Esophagus squamous epithelium (tissue), 5 donors: ENCODE measurements at regions not wholly inside any gene's neighbourhood (a gene's known extent, or its start where the extent isn't known, plus 50 kb on each side); places are given as distances from the start of the nearest gene placed in this dataset.

ENCODE experiments used
- DNase-seq: peaks from one replicate; lab custom pipeline; 2025; lab: John Stamatoyannopoulos, UW
- H3K27ac ChIP-seq, 4 donors: fragments of 200-600 bp; sonication (generic); one replicate each; pipeline ENCODE4 v1.5.1; 2016 to 2019; ENCODE audit warnings: mild to moderate bottlenecking in 1 of 4
- H3K27me3 ChIP-seq, 4 donors: fragments of 200-600 bp; sonication (generic); 1 replicate in 3 of 4; 2 replicates in 1 of 4; pipeline versions ENCODE4 v1.5.1 to v1.6.0; 2017 to 2021; ENCODE audit warnings: antibody characterized with exemption in 1 of 4
- H3K36me3 ChIP-seq, 3 donors: fragments of 200-600 bp; sonication (generic); one replicate each; pipeline ENCODE4 v1.5.1; 2016 to 2019
- H3K4me1 ChIP-seq, 3 donors: fragments of 200-600 bp; sonication (generic); one replicate each; pipeline ENCODE4 v1.5.1; 2017 to 2019
- H3K4me3 ChIP-seq, 4 donors: fragments of 200-600 bp; sonication (generic); 1 replicate in 3 of 4; 2 replicates in 1 of 4; pipeline ENCODE4 v1.5.1; 2016 to 2019; ENCODE audit warnings: mild to moderate bottlenecking in 2 of 4, moderate library complexity in 1 of 4
- H3K9me3 ChIP-seq, 3 donors: fragments of 200-600 bp; sonication (generic); one replicate each; pipeline ENCODE4 v1.5.1; 2016 to 2019
- POLR2A ChIP-seq, 4 donors: fragments of 450-650 bp; IDR thresholded peaks; one replicate each; pipeline ENCODE4 v1.6.1; 2017; ENCODE audit warnings: antibody characterized with exemption in 4 of 4, mild to moderate bottlenecking in 4 of 4, moderate library complexity in 3 of 4
- WGBS, 2 donors: methylation state at CpG; one replicate each; pipeline ENCODE4 v1.1.5; 2018; 5-methylcytosine and 5-hydroxymethylcytosine counted together
- intact Hi-C: fragments of 100-400 bp; cut with DNase I; formaldehyde crosslinking; loops from one replicate; pipeline ENCODE4 v1.15.0; 2022
- TF ChIP-seq, protein P1 (sequence below), 6 experiments: fragments of 450-650 bp in 4 of 6; fragments of 200-600 bp in 2 of 6; sonication (generic) in 2 of 6; IDR thresholded peaks; one replicate each; pipeline ENCODE4 v1.5.1; 2016 to 2019; ENCODE audit warnings: antibody characterized with exemption in 6 of 6, mild to moderate bottlenecking in 4 of 6, moderate library complexity in 4 of 6
- donor health status: DM: yes; HTN: yes; CAD: no.

DNA sequence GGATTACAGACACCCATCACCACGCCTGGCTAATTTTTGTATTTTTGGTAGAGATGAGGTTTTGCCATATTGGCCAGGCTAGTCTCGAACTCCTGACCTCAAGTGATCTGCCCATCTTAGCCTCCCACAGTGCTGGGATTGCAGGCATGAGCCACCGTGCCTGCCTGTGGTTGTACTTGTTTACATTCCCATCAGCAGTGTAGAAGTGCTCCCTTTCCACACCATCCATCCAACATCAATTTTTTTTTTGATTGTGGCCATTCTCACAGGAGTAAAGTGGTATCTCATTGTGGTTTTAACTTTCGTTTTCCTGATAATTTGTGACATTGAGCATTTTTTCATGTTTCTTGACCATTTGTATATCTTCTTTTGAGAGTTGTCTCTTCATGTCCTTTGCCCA lies 1019.4 kb upstream of the SLC10A2 start:
- Histone ChIP-seq H3K36me3 (no peaks in the 10 kb centered on the region), H3K27ac (no peak overlapping the region), H3K4me1 (no peaks in the 10 kb centered on the region), H3K4me3 (no peak overlapping the region), H3K9me3 (no peaks in the 10 kb centered on the region), H3K27me3 (no peaks in the 10 kb centered on the region)
- no peak for DNase-seq
- intact Hi-C loops: no loop called here
- no peak for TF ChIP-seq POLR2A (IDR thresholded peaks at IDR 0.05)
- TF ChIP-seq, protein P1, sequence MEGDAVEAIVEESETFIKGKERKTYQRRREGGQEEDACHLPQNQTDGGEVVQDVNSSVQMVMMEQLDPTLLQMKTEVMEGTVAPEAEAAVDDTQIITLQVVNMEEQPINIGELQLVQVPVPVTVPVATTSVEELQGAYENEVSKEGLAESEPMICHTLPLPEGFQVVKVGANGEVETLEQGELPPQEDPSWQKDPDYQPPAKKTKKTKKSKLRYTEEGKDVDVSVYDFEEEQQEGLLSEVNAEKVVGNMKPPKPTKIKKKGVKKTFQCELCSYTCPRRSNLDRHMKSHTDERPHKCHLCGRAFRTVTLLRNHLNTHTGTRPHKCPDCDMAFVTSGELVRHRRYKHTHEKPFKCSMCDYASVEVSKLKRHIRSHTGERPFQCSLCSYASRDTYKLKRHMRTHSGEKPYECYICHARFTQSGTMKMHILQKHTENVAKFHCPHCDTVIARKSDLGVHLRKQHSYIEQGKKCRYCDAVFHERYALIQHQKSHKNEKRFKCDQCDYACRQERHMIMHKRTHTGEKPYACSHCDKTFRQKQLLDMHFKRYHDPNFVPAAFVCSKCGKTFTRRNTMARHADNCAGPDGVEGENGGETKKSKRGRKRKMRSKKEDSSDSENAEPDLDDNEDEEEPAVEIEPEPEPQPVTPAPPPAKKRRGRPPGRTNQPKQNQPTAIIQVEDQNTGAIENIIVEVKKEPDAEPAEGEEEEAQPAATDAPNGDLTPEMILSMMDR (IDR thresholded peaks at IDR 0.05): no peak
- 56 to 59% methylated on average over 4 of the region's 4 CpGs for WGBS, 2 donors

- H3K27ac ChIP-seq: no peak overlapping the region
- WGBS, 2 donors: 73 to 80% methylated on average over 2 of the region's 2 CpGs
- H3K27me3 ChIP-seq: no peaks in the 10 kb centered on the region
- intact Hi-C loops: no loop called here
- TF ChIP-seq, protein P1 (IDR thresholded peaks at IDR 0.05): no peak
- TF ChIP-seq POLR2A (IDR thresholded peaks at IDR 0.05): no peak
- no peaks in the 10 kb centered on the region for H3K36me3 ChIP-seq
- DNase-seq: no peak
- H3K4me1 ChIP-seq: no peaks in the 10 kb centered on the region
- no peak overlapping the region for H3K4me3 ChIP-seq
- no peaks in the 10 kb centered on the region for H3K9me3 ChIP-seq
Observed at GRCh38 chr13:104074326-104074725, 1008.1 kb upstream of the SLC10A2 start.

- Histone ChIP-seq H3K27ac (no peak overlapping the region), H3K9me3 (no peaks in the 10 kb centered on the region), H3K4me3 (no peak overlapping the region), H3K27me3 (no peaks in the 10 kb centered on the region), H3K36me3 (no peaks in the 10 kb centered on the region), H3K4me1 (no peaks in the 10 kb centered on the region)
- 84 to 94% methylated on average over 2 of the region's 2 CpGs for WGBS, 2 donors
- no peak for TF ChIP-seq POLR2A (IDR thresholded peaks at IDR 0.05)
- TF ChIP-seq, protein P1 (IDR thresholded peaks at IDR 0.05): no peak
- intact Hi-C loops: no loop called here
- DNase-seq: no peak
Observed at GRCh38 chr13:104071806-104072205, 1005.6 kb upstream of the SLC10A2 start.

DNA sequence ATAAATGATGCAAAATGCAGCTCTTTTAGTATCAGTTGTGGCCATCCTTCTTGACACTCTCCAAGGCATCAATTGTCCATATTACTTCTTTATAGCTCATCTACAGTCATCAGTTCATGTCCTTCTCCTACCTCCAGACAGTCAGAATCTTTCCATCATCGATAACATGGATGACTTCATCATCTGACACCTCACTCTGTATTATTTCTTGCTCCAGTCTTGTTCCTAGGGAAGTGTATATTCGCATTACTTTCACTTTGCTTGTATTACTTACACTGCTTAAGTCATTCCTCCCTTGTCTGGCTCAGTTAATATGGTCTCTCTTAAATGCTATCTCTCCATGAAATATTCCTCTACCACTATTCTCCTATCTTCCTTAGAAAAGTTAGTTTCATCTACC lies 999.1 kb upstream of the SLC10A2 start:
- Histone ChIP-seq H3K27ac (no peak overlapping the region), H3K36me3 (no peaks in the 10 kb centered on the region), H3K9me3 (no peaks in the 10 kb centered on the region), H3K27me3 (no peaks in the 10 kb centered on the region), H3K4me1 (no peaks in the 10 kb centered on the region), H3K4me3 (no peak overlapping the region)
- DNase-seq: no peak
- 70 to 76% methylated on average over 2 of the region's 2 CpGs for WGBS, 2 donors
- TF ChIP-seq, protein P1 (IDR thresholded peaks at IDR 0.05): no peak
- no peak for TF ChIP-seq POLR2A (IDR thresholded peaks at IDR 0.05)
- intact Hi-C loops: no loop called here

DNA sequence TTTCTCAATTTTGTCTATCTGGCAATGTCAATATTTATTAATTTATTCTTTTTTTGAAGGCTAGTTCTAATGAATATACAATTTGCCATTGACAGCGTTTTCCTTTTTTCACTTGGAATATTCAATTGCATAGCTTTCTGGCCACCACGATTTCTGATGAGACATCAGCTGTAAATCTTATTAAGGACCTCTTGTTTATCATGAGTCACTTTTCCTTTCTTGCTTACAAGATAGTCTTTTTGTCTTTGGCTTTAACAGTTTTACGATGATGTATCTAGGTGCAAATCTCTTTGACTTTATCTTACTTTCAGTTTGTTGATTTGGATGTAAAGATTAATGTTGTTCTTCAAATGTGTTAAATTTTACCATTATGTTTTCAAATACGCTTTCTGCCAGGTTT lies 991.6 kb upstream of the SLC10A2 start:
- Histone ChIP-seq H3K4me1 (no peaks in the 10 kb centered on the region), H3K27ac (no peak overlapping the region), H3K27me3 (no peaks in the 10 kb centered on the region), H3K4me3 (no peak overlapping the region), H3K36me3 (no peaks in the 10 kb centered on the region), H3K9me3 (no peaks in the 10 kb centered on the region)
- DNase-seq: no peak
- TF ChIP-seq POLR2A (IDR thresholded peaks at IDR 0.05): no peak
- WGBS, 2 donors: 72 to 77% methylated on average over 4 of the region's 4 CpGs
- intact Hi-C loops: no loop called here

DNA sequence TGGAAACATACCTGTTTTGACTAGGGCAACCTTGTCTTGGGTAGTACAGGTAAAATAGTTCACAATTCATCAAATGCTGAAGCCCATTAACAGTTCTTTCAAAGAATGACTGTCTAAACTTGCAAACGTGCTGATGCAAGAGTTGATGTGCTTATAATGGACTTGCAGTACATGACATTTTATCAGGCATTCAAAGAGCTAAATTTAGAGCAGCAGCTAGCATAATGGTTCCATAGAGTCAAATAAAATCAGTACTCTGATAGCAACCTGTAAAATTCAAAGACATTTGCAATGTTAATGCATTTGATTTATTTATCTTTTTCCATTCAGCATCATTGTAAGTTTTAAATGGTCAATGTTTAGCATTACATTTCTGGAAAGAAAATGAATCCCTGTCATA lies 979.7 kb upstream of the SLC10A2 start:
- Histone ChIP-seq H3K9me3 (no peaks in the 10 kb centered on the region), H3K36me3 (no peaks in the 10 kb centered on the region), H3K27me3 (no peaks in the 10 kb centered on the region), H3K4me1 (no peaks in the 10 kb centered on the region), H3K27ac (no peak overlapping the region), H3K4me3 (no peak overlapping the region)
- no peak for TF ChIP-seq POLR2A (IDR thresholded peaks at IDR 0.05)
- TF ChIP-seq, protein P1 (IDR thresholded peaks at IDR 0.05): no peak
- no peak for DNase-seq
- intact Hi-C loops: no loop called here
- WGBS, 2 donors: 6 to 18% methylated on average over 1 of the region's 1 CpG
